ENCODE measurements at regions not wholly inside any gene's neighbourhood (a gene's known extent, or its start where the extent isn't known, plus 50 kb on each side); places are given as distances from the start of the nearest gene placed in this dataset.

DNA sequence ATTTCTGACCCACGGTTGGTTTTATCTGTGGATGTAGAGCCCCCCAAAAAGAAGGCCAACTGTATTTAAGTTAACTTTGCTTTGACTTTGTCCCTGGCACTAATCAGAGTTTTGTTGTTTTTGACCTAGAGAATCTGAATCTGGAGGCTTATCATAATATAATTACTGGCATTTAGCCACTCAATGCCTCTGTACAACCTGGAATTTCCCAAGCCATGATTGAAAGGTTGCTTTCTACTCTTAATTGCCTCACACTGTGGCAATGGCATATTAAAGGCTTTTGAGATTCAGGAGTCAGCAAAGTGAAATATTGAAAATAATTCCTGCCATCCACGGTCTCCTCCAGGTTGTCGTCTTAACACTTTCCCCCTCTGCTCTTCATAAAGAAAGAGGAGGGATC, 205.2 kb upstream of the GHITM start:
- Histone ChIP-seq H3K4me3 (replicated peaks; ENCODE audit: low read depth, low read length) (no peak overlapping the region), H3K27me3 (replicated peaks; ENCODE audit: control insufficient read depth, insufficient read depth, low read length) (no peaks in the 10 kb centered on the region), H3K36me3 (ENCODE audit: control insufficient read depth, insufficient read depth, low read length) (no peaks in the 10 kb centered on the region)
- no peak for DNase-seq (ENCODE audit: extremely low read depth, insufficient read length)
- TF ChIP-seq CTCF (IDR thresholded peaks at IDR 0.05; ENCODE audit: insufficient read depth, low read length, poor library complexity, severe bottlenecking), result no peak

DNA sequence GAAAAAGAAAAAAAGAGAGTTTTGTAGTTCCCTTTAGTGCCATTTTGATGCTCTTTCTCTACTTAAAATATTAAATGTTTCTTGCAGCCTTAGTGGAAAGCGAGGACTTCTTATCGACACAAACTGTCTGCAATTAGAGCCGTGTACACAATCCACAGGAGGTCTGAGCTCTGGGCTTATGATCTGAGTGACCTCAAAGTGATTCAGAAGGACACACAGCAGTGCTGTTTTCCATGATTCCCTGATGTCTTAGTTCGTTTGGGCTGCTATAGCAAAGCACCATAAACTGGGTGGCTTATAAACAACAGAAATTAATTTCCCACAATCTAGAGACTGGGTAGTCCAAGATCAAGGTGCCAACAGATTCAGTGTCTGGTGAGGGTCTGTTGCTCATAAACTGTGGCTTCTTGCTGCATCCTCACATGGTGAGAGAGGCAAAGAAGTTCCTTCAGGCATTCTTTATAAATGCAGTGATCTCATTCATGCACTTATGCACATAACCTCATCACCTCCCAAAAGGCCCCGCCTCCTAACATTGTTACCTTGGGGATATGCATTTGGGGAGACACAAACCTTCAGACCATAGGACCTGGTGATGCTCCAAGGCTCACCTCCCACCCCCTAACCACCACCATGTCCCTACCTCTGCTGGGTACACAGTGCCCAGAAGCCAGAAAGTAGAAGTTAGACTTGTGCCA, 204.5 kb upstream of the GHITM start:
- no peak overlapping the region for H3K4me3 ChIP-seq (replicated peaks; ENCODE audit: low read depth, low read length)
- no peak for TF ChIP-seq CTCF (IDR thresholded peaks at IDR 0.05; ENCODE audit: insufficient read depth, low read length, poor library complexity, severe bottlenecking)
- no peak for DNase-seq (ENCODE audit: extremely low read depth, insufficient read length)
- no peaks in the 10 kb centered on the region for H3K36me3 ChIP-seq (ENCODE audit: control insufficient read depth, insufficient read depth, low read length)
- no peaks in the 10 kb centered on the region for H3K27me3 ChIP-seq (replicated peaks; ENCODE audit: control insufficient read depth, insufficient read depth, low read length)

DNA sequence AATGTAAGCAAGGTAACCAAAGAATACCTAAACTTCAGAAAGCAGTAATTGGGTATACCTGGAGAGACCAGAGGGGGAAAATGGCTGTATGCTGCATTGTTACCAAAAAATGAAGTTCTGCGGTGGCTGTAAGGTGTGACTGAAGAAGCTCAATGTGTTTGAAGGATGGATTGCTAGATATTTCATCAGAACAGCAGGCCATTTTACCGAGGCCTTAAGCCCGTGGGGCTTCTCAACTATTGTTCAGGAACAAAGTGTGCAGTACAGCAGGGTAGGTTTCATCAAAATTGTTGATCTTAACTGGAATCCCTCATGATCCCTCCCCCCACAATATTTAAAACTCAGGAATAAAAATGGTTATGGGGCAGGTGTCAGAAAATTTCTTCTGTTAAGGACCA, 204.0 kb upstream of the GHITM start:
- H3K36me3 ChIP-seq (ENCODE audit: control insufficient read depth, insufficient read depth, low read length), result no peaks in the 10 kb centered on the region
- no peak for DNase-seq (ENCODE audit: extremely low read depth, insufficient read length)
- no peaks in the 10 kb centered on the region for H3K27me3 ChIP-seq (replicated peaks; ENCODE audit: control insufficient read depth, insufficient read depth, low read length)
- H3K4me3 ChIP-seq (replicated peaks; ENCODE audit: low read depth, low read length), result no peak overlapping the region
- TF ChIP-seq CTCF (IDR thresholded peaks at IDR 0.05; ENCODE audit: insufficient read depth, low read length, poor library complexity, severe bottlenecking), result no peak

DNA sequence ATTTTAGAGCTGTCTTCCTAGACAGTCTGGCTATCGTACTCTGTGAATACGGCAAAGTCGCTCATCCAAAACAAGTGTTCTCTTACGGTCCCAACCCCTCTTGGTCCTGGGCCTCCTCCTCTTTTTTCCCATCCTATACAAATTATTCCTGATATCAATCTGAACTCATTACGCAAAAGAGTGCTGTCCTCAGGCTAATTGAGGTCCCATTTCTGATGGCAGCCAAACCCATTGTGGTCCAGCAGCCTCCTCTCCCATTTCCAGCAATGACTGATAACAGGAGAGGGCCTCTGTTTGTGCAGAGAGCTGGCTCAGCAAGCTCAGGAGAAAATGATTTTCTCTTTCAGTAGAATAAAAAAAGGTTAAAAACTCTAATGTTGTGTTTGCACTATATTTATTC, 203.4 kb upstream of the GHITM start:
- Histone ChIP-seq H3K36me3 (ENCODE audit: control insufficient read depth, insufficient read depth, low read length) (no peaks in the 10 kb centered on the region), H3K27me3 (replicated peaks; ENCODE audit: control insufficient read depth, insufficient read depth, low read length) (no peaks in the 10 kb centered on the region; the same call in 1 of the 2 replicates), H3K4me3 (replicated peaks; ENCODE audit: low read depth, low read length) (no peak overlapping the region)
- DNase-seq (ENCODE audit: extremely low read depth, insufficient read length), result no peak
- no peak for TF ChIP-seq CTCF (IDR thresholded peaks at IDR 0.05; ENCODE audit: insufficient read depth, low read length, poor library complexity, severe bottlenecking)

DNA sequence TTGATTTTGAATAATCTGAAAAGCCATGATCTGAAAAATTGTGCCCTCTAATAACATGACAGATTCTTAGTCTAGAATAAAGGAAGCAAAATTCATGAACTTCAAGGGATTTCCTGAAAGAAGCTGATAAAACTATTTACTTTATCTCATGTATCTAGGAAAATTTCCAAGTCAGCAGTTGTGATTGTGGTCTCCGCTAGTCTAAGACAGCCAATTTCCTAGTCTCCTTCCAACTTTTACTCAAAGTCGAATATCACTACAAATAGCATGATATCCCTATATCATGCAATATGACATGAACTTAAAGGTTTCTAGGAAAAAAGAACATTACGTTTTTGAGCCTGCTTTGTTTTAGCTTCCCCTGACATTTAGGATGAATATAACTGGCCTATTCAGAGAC, 202.1 kb upstream of the GHITM start:
- Histone ChIP-seq H3K27me3 (replicated peaks; ENCODE audit: control insufficient read depth, insufficient read depth, low read length) (no peaks in the 10 kb centered on the region; the same call in 1 of the 2 replicates), H3K4me3 (replicated peaks; ENCODE audit: low read depth, low read length) (no peak overlapping the region), H3K36me3 (ENCODE audit: control insufficient read depth, insufficient read depth, low read length) (no peaks in the 10 kb centered on the region)
- no peak for TF ChIP-seq CTCF (IDR thresholded peaks at IDR 0.05; ENCODE audit: insufficient read depth, low read length, poor library complexity, severe bottlenecking)
- DNase-seq (ENCODE audit: extremely low read depth, insufficient read length), result no peak

GRCh38 chr10:83937826-83938225, 201.5 kb upstream of the GHITM start:
- TF ChIP-seq CTCF (IDR thresholded peaks at IDR 0.05; ENCODE audit: insufficient read depth, low read length, poor library complexity, severe bottlenecking), result no peak

More at GRCh38 chr10:83937826-83938225, 201.5 kb upstream of the GHITM start:
- Histone ChIP-seq H3K4me3 (replicated peaks; ENCODE audit: low read depth, low read length) (no peak overlapping the region), H3K36me3 (ENCODE audit: control insufficient read depth, insufficient read depth, low read length) (no peaks in the 10 kb centered on the region), H3K27me3 (replicated peaks; ENCODE audit: control insufficient read depth, insufficient read depth, low read length) (no peaks in the 10 kb centered on the region; the same call in 1 of the 2 replicates)
- no peak for DNase-seq (ENCODE audit: extremely low read depth, insufficient read length)

Data from GM06990 (cell line).